ENCODE measurements at regions not wholly inside any gene's neighbourhood (a gene's known extent, or its start where the extent isn't known, plus 50 kb on each side); places are given as distances from the start of the nearest gene placed in this dataset.
A peak's percentile ranks its signal among the peaks of the same experiment; 100 is the strongest.

DNA sequence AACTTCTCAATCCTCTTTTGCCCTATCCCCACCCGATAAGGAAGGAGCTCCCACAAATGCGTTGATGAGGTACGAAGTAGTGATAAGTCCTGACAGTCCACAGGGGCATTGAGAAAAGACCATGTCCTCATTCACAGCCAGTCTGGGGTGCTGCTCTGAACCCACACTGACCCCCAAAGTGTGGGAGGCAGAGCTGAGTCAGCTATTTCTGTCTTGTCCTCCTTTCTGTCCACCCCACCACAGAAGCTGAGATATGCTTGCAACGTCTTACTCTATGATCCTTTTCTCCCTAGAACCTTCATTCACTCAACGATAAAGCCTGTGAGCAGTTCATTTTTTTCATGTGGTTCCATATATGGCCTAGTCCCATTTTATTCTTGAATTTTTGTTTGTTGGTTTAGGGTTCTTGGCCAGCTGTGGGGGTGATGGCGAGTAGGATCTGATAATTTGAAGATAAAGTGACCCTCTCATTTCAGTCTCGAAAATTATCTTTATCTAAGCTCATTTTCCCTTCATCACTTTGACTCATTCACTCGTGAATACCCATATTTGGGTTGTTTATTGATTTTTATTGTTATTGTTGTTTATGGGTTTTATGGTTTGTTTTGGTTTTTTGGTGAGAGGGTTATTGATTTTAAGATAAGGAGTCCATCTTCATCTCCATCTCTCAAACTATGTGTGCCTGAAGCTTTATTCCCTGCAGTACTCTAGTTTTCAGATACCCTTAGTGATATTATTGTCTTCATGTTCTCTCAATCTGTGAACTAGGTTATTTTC, 58.5 kb upstream of the ZNF366 start (continued):
- TF ChIP-seq, protein P1, sequence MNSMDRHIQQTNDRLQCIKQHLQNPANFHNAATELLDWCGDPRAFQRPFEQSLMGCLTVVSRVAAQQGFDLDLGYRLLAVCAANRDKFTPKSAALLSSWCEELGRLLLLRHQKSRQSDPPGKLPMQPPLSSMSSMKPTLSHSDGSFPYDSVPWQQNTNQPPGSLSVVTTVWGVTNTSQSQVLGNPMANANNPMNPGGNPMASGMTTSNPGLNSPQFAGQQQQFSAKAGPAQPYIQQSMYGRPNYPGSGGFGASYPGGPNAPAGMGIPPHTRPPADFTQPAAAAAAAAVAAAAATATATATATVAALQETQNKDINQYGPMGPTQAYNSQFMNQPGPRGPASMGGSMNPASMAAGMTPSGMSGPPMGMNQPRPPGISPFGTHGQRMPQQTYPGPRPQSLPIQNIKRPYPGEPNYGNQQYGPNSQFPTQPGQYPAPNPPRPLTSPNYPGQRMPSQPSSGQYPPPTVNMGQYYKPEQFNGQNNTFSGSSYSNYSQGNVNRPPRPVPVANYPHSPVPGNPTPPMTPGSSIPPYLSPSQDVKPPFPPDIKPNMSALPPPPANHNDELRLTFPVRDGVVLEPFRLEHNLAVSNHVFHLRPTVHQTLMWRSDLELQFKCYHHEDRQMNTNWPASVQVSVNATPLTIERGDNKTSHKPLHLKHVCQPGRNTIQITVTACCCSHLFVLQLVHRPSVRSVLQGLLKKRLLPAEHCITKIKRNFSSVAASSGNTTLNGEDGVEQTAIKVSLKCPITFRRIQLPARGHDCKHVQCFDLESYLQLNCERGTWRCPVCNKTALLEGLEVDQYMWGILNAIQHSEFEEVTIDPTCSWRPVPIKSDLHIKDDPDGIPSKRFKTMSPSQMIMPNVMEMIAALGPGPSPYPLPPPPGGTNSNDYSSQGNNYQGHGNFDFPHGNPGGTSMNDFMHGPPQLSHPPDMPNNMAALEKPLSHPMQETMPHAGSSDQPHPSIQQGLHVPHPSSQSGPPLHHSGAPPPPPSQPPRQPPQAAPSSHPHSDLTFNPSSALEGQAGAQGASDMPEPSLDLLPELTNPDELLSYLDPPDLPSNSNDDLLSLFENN (IDR thresholded peaks at IDR 0.05; ENCODE audit: low read depth in 2 of 2, low read length in 2 of 2): no peak
- TF ChIP-seq PHF20 (IDR thresholded peaks at IDR 0.05; ENCODE audit: partially characterized antibody) (no peak), HOXB6 (CRISPR knock-in tag; IDR thresholded peaks at IDR 0.05; ENCODE audit: borderline replicate concordance) (no peak), SETDB1 (IDR thresholded peaks at IDR 0.05; ENCODE audit: low read length) (no peak), GATAD2A (IDR thresholded peaks at IDR 0.05) (no peak), DPF2 (IDR thresholded peaks at IDR 0.05) (peak; percentile 35; the same call in 1 of the 2 replicates), ZNF695 (CRISPR knock-in tag; IDR thresholded peaks at IDR 0.05) (no peak), BHLHE40 (IDR thresholded peaks at IDR 0.05; ENCODE audit: low read length) (no peak), U2AF2 (optimal IDR thresholded peaks at IDR 0.05; ENCODE audit: low read depth, low read length) (no peak), E2F3 (CRISPR knock-in tag; IDR thresholded peaks at IDR 0.05) (no peak), ATF1 (CRISPR knock-in tag; IDR thresholded peaks at IDR 0.05) (no peak), ATF1 (tag; IDR thresholded peaks at IDR 0.05) (no peak)
- TF ChIP-seq, protein P2, sequence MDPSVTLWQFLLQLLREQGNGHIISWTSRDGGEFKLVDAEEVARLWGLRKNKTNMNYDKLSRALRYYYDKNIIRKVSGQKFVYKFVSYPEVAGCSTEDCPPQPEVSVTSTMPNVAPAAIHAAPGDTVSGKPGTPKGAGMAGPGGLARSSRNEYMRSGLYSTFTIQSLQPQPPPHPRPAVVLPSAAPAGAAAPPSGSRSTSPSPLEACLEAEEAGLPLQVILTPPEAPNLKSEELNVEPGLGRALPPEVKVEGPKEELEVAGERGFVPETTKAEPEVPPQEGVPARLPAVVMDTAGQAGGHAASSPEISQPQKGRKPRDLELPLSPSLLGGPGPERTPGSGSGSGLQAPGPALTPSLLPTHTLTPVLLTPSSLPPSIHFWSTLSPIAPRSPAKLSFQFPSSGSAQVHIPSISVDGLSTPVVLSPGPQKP (CRISPR knock-in tag; IDR thresholded peaks at IDR 0.05): no peak
- TF ChIP-seq, protein P3, sequence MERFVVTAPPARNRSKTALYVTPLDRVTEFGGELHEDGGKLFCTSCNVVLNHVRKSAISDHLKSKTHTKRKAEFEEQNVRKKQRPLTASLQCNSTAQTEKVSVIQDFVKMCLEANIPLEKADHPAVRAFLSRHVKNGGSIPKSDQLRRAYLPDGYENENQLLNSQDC (CRISPR knock-in tag; IDR thresholded peaks at IDR 0.05): no peak
- TF ChIP-seq, protein P4, sequence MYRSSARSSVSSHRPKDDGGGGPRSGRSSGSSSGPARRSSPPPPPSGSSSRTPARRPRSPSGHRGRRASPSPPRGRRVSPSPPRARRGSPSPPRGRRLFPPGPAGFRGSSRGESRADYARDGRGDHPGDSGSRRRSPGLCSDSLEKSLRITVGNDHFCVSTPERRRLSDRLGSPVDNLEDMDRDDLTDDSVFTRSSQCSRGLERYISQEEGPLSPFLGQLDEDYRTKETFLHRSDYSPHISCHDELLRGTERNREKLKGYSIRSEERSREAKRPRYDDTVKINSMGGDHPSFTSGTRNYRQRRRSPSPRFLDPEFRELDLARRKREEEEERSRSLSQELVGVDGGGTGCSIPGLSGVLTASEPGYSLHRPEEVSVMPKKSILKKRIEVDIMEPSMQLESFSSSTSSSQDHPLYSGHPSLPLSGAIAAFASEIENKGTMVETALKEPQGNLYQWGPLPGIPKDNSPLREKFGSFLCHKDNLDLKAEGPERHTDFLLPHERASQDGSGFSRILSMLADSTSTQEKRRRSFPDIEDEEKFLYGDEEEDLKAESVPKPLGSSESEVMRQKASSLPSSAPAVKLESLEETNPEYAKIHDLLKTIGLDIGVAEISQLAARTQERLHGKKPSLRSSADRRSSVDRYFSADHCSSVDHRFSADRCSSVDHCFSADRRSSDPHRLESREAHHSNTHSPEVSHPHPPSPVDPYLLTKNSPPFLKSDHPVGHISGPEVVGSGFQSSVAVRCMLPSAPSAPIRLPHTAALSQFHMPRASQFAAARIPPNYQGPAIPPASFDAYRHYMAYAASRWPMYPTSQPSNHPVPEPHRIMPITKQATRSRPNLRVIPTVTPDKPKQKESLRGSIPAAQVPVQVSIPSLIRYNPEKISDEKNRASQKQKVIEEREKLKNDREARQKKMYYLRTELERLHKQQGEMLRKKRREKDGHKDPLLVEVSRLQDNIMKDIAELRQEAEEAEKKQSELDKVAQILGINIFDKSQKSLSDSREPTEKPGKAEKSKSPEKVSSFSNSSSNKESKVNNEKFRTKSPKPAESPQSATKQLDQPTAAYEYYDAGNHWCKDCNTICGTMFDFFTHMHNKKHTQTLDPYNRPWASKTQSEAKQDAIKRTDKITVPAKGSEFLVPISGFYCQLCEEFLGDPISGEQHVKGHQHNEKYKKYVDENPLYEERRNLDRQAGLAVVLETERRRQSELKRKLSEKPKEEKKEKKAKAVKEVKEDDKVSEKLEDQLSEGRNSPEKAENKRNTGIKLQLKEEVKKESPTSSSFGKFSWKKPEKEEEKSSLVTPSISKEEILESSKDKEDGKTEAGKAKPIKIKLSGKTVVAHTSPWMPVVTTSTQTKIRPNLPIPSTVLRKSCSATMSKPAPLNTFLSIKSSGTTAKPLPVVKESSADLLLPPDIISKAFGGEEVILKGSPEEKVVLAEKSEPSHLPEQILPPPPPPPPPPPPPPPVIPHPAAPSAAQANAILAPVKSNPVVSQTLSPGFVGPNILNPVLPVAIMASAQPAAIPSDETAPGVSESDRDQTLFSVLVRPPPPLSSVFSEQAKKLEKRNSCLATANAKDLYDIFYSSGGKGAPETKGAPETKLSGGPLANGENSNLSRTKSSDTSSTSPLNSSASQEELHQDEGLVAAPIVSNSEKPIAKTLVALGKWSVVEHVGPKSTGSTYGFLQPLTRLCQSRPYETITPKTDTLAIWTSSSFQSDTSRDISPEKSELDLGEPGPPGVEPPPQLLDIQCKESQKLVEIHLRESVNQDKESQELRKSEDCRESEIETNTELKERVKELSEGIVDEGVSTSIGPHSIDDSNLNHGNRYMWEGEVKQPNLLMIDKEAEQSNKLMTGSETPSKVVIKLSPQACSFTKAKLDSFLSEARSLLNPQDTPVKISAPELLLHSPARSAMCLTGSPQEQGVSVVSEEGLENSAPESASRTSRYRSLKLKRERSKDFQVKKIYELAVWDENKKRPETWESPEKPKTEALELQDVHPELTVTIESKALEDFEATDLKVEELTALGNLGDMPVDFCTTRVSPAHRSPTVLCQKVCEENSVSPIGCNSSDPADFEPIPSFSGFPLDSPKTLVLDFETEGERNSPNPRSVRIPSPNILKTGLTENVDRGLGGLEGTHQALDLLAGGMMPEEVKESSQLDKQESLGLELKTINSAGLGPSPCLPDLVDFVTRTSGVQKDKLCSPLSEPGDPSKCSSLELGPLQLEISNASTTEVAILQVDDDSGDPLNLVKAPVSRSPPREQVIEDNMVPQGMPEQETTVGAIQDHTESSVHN (IDR thresholded peaks at IDR 0.05; ENCODE audit: borderline replicate concordance in 1 of 2, low read depth in 1 of 2): no peak
